Fibroblast of mammary gland (primary cell): ENCODE measurements at regions not wholly inside any gene's neighbourhood (a gene's known extent, or its start where the extent isn't known, plus 50 kb on each side); places are given as distances from the start of the nearest gene placed in this dataset.
A peak's percentile ranks its signal among the peaks of the same experiment; 100 is the strongest.

Experiments
- DNase-seq: peaks from one replicate; pipeline ENCODE4 v3.0.0-alpha.2; 2010; ENCODE audit warnings: low read depth
- H3K4me3 ChIP-seq: 2 replicates; pipeline ENCODE4 v1.5.1; 2011; ENCODE audit warnings: low read depth, mild to moderate bottlenecking, low read length, moderate library complexity; ENCODE audit not compliant: control insufficient read depth
- TF ChIP-seq, protein P1 (sequence below): conservative IDR thresholded peaks from 2 replicates; pipeline ENCODE4 v1.5.1; 2011; ENCODE audit warnings: low read depth, low read length, inconsistent platforms; ENCODE audit not compliant: control insufficient read depth, insufficient read depth

DNA sequence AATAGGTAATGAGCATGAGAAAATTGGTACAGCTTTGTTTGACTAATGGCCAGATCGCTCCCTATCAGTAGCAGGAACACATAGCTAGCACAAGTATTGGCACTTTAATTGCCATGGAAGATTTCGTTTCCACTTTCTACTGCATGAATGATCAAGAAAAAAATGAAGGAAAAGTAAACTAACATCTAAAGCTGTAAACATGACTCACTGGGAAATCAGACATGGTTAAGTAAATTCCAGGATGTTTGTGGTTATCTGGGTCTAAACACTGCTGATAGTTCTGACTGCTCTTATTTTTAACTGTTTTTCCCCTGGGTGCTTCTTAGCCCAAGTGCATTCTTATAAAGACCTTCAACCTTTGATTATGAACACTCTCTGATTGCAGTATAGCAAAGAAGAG, 388.9 kb downstream of the NR2F1-AS1 start:
- H3K4me3 ChIP-seq, result no peak overlapping the region
- DNase-seq, result peak; percentile 92
- TF ChIP-seq, protein P1, sequence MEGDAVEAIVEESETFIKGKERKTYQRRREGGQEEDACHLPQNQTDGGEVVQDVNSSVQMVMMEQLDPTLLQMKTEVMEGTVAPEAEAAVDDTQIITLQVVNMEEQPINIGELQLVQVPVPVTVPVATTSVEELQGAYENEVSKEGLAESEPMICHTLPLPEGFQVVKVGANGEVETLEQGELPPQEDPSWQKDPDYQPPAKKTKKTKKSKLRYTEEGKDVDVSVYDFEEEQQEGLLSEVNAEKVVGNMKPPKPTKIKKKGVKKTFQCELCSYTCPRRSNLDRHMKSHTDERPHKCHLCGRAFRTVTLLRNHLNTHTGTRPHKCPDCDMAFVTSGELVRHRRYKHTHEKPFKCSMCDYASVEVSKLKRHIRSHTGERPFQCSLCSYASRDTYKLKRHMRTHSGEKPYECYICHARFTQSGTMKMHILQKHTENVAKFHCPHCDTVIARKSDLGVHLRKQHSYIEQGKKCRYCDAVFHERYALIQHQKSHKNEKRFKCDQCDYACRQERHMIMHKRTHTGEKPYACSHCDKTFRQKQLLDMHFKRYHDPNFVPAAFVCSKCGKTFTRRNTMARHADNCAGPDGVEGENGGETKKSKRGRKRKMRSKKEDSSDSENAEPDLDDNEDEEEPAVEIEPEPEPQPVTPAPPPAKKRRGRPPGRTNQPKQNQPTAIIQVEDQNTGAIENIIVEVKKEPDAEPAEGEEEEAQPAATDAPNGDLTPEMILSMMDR, result no peak

DNA sequence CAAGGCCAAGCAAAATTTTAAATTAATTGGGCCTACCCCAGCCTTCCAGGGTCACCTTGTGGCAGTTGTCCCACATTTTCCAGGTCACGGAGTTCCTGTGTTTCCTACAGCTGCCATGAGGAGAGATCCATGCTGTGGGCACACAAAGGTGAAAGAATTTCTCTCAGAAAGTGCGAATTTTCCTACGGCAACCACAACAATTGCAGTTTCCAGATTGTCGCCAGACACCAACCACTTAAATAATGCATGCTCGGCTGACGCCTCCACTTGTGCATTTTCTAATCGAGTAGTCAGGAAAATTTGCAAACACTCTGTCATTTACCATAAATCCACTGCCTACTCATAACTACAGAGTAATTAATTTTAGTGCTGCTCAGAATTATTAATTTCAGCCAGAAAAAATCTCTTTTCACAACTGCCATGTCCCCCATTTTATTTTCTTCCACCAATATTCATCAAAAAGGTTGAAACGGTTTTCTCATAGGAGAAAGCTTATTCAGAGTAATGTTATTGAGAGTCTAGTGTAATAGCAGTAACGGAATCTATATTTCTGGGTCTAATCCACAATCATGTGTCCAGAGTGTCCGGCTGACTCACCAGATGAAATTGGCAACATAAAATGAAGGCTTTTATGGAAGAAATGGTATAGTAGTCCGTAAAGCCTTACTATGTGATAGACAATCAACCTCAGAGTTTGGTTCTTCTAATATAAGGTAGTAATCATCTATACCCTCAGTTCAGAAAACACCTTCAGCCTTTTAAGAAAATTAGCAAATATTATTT, 389.8 kb downstream of the NR2F1-AS1 start:
- peak; percentile 46 for DNase-seq
- TF ChIP-seq, protein P1, result no peak

DNA sequence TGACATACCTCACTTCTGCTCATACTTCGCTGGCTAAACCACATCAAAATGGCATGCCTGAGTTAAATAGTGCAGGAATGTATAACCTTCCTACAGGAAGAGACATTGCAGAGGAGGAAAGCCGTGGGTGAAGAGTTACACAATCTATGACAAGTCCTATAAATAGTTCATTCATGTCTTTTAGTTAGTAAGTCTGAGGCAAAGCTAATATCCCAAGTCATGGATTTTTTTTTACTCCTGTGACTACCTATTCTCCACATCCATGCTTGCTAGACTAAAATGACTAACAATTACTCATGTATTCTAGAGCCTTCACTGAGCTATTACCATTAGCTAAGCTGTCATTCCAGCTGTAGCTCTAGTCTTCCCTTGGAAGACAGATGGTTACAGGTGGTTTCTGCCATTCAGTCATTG, 391.3 kb downstream of the NR2F1-AS1 start:
- DNase-seq, result peak; percentile 96
- no peak overlapping the region for H3K4me3 ChIP-seq
- TF ChIP-seq, protein P1, result no peak

More for the DNA sequence above, 389.8 kb downstream of the NR2F1-AS1 start:
- no peak overlapping the region for H3K4me3 ChIP-seq

DNA sequence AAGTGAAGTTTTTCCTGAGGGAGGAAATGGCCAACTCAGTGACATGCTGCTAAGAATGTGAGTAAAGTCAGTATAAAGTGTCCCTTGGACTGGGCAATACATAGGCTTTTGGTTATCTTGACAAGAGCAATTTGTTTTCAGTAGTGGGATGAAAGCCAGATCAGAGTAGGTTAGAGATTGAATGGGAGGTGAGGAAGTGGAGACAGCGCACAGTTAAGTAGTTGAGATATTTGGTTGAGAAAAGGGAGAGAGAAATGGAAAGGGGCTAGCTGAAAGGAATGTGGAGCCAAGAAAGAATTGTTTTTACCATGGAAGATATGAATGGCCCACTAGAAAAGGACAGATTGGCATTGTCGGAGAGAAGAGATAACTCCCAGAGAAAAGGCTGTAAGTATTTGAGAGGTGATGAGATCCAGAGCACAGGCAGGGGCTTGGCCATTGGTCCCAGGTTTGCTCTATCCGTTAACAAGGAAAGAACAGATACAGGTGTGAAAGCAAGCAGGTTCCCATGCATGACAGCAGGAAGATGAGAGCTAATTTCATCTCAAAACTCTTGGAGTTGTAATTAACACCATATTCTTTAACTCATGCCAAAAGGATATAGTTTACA, 392.0 kb downstream of the NR2F1-AS1 start:
- H3K4me3 ChIP-seq, result no peak overlapping the region
- TF ChIP-seq, protein P1, result no peak
- no peak for DNase-seq

DNA sequence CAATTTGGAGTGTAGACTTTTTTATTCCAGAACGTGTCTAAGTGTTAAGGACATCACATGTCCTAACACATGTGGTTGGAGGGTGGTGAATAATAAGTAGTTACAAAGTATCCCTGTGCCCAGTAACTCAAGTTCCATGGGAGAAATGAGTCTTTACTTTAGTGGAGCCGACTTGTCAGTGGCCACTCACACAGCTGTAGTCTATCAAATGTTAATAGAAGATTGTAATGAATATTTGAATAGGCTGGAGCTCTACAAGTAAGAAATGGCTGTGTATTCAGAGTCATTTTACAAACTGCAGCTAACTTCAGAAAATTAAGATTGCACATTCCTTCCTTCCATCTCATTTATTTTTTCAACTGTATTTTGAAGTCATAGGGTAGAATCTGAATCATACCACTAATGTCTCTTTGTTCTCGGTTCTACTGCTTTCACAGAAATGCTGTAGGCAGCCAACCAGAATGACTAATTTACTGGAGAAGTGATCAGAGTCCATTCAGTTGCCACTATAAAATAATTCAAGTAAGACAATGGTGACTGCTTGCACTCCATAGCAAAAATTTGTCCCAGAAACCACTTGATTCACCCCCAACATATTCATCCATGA, 394.8 kb downstream of the NR2F1-AS1 start:
- H3K4me3 ChIP-seq, result no peak overlapping the region
- TF ChIP-seq, protein P1, result no peak
- DNase-seq, result peak; percentile 88

DNA sequence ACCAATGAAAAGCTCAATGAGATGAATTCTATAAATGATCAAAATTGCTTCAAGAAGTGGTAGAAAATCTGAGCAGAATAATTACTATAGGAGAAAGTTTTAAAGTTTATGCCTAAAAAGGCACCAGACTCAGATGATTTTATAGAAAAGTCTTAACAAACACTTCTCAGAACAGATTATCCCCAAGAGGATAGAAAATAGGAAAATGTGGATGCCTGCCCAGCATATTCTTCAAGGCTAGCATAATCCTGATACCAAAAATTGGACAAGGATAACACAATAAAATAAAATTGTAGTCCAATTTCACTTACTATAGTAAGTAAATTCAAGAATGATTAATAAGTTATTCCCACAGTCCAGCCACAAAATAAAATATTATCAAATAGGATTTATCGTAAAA, 397.0 kb downstream of the NR2F1-AS1 start:
- H3K4me3 ChIP-seq, result no peak overlapping the region
- TF ChIP-seq, protein P1, result no peak
- peak; percentile 34 for DNase-seq
